ENCODE measurements at regions not wholly inside any gene's neighbourhood (a gene's known extent, or its start where the extent isn't known, plus 50 kb on each side); places are given as distances from the start of the nearest gene placed in this dataset.

GRCh38 chr21:43299441-43300277 lies 127.3 kb downstream of the SIK1 start:
- Histone ChIP-seq H3K9me2 (ENCODE audit: insufficient read depth) (no peaks in the 10 kb centered on the region), H3K27ac (ENCODE audit: low read depth) (no peak overlapping the region), H3K36me3 (ENCODE audit: insufficient read depth) (no peaks in the 10 kb centered on the region), H3F3A (replicated peaks; ENCODE audit: low read depth) (no peaks in the 10 kb centered on the region), H3K4me2 (no peak overlapping the region), H2AFZ (no peak overlapping the region), H3K4me3 (no peak overlapping the region), H3K79me2 (replicated peaks; ENCODE audit: insufficient read depth) (no peaks in the 10 kb centered on the region), H3K4me1 (ENCODE audit: insufficient read depth) (no peaks in the 10 kb centered on the region), H4K20me1 (replicated peaks; ENCODE audit: insufficient read depth) (no peaks in the 10 kb centered on the region), H3K27me3 (ENCODE audit: insufficient read depth) (no peaks in the 10 kb centered on the region)
- no peak overlapping the region for H3K4me3 Mint-ChIP-seq
- no peak for ATAC-seq
- DNase-seq (ENCODE audit: low spot score) = no peak
- no peaks in the 10 kb centered on the region for H3K36me3 Mint-ChIP-seq (ENCODE audit: low read depth)
- no peaks in the 10 kb centered on the region for H3K9me3 Mint-ChIP-seq
- no peak overlapping the region for H3K27ac Mint-ChIP-seq
- no peak for TF ChIP-seq STAT1 (IDR thresholded peaks at IDR 0.05; ENCODE audit: unreplicated experiment)
- no peak for TF ChIP-seq ZNF114 (CRISPR knock-in tag; IDR thresholded peaks at IDR 0.05)
- no peak for TF ChIP-seq EZH2 (IDR thresholded peaks at IDR 0.05; ENCODE audit: low read depth, unreplicated experiment)
- no peak for TF ChIP-seq CTCF (conservative IDR thresholded peaks at IDR 0.05; ENCODE audit: low read depth in 2 of 2)
- no peak for TF ChIP-seq ETS1 (IDR thresholded peaks at IDR 0.05)
- peaks cover 14% of the 10 kb centered on the region for H3K27me3 Mint-ChIP-seq (ENCODE audit: insufficient read depth, low read depth, poor library complexity)
- peaks cover 3% of the 10 kb centered on the region; the same call in 1 of the 3 replicates for H3K4me1 Mint-ChIP-seq

- Histone ChIP-seq H3K79me2 (replicated peaks; ENCODE audit: insufficient read depth) (no peaks in the 10 kb centered on the region), H4K20me1 (replicated peaks; ENCODE audit: insufficient read depth) (no peaks in the 10 kb centered on the region), H3K4me3 (no peak overlapping the region), H3F3A (replicated peaks; ENCODE audit: low read depth) (no peaks in the 10 kb centered on the region), H3K4me1 (ENCODE audit: insufficient read depth) (no peaks in the 10 kb centered on the region), H2AFZ (no peak overlapping the region), H3K27ac (ENCODE audit: low read depth) (no peak overlapping the region), H3K27me3 (ENCODE audit: insufficient read depth) (no peaks in the 10 kb centered on the region), H3K9me2 (ENCODE audit: insufficient read depth) (no peaks in the 10 kb centered on the region), H3K4me2 (no peak overlapping the region), H3K36me3 (ENCODE audit: insufficient read depth) (no peaks in the 10 kb centered on the region)
- no peak overlapping the region for H3K4me3 Mint-ChIP-seq
- TF ChIP-seq NANOG (IDR thresholded peaks at IDR 0.05; ENCODE audit: borderline replicate concordance) (no peak), ZNF114 (CRISPR knock-in tag; IDR thresholded peaks at IDR 0.05) (no peak), JUNB (IDR thresholded peaks at IDR 0.05; ENCODE audit: unreplicated experiment) (no peak)
- no peaks in the 10 kb centered on the region for H3K9me3 Mint-ChIP-seq
- DNase-seq (ENCODE audit: low spot score) (no peak), ATAC-seq (no peak)
- no peak overlapping the region for H3K27ac Mint-ChIP-seq
- no peaks in the 10 kb centered on the region for H3K36me3 Mint-ChIP-seq (ENCODE audit: low read depth)
- peaks cover 3% of the 10 kb centered on the region; the same call in 1 of the 3 replicates for H3K4me1 Mint-ChIP-seq
- H3K27me3 Mint-ChIP-seq (ENCODE audit: insufficient read depth, low read depth, poor library complexity) = peaks cover 11% of the 10 kb centered on the region
Measured at GRCh38 chr21:43298546-43299440, 128.1 kb downstream of the SIK1 start.

All from GM23338 (cell line).